MCF 10A (cell line): ENCODE measurements at regions not wholly inside any gene's neighbourhood (a gene's known extent, or its start where the extent isn't known, plus 50 kb on each side); places are given as distances from the start of the nearest gene placed in this dataset.

ENCODE experiments used
- BruUV-seq: library from RNA; stranded (reverse); fragments of 400-500 nt; replicated peaks from 2 replicates; lab custom pipeline; 2021; lab: Mats Ljungman, UMichigan
- CTCF ChIA-PET: fragments of 300-600 bp; sonication (Branson Sonifier 250); formaldehyde crosslinking; extraction: SDS; loops from one replicate; lab custom pipeline; 2021; ENCODE audit warnings: antibody characterized with exemption, inconsistent platforms; lab: Yijun Ruan, JAX
- POLR2A ChIA-PET: fragments of 300-600, 350-650 bp; sonication (Branson Sonifier 250); formaldehyde crosslinking; extraction: SDS; loops from one replicate; lab custom pipeline; 2020; ENCODE audit warnings: antibody characterized with exemption, inconsistent platforms; lab: Yijun Ruan, JAX
- DNase-seq: peaks from one replicate; pipeline ENCODE4 v3.0.0-alpha.2; 2018; ENCODE audit not compliant: unreplicated experiment
- H3K27ac Mint-ChIP-seq: one replicate; pipeline ENCODE4 v1.8.0; 2022; ENCODE audit warnings: mild to moderate bottlenecking, low read depth, mixed read lengths; ENCODE audit not compliant: unreplicated experiment
- H3K27me3 Mint-ChIP-seq: one replicate; pipeline ENCODE4 v1.8.0; 2022; ENCODE audit warnings: mixed read lengths; ENCODE audit not compliant: insufficient read depth, unreplicated experiment
- H3K36me3 Mint-ChIP-seq: one replicate; pipeline ENCODE4 v1.8.0; 2022; ENCODE audit warnings: mild to moderate bottlenecking, moderate library complexity, mixed read lengths; ENCODE audit not compliant: insufficient read depth, unreplicated experiment
- H3K4me1 Mint-ChIP-seq: one replicate; pipeline ENCODE4 v1.8.0; 2022; ENCODE audit warnings: mixed read lengths; ENCODE audit not compliant: insufficient read depth, unreplicated experiment
- H3K4me3 Mint-ChIP-seq: one replicate; pipeline ENCODE4 v1.8.0; 2022; ENCODE audit warnings: mild to moderate bottlenecking, moderate library complexity, mixed read lengths; ENCODE audit not compliant: unreplicated experiment
- H3K9me3 Mint-ChIP-seq: one replicate; pipeline ENCODE4 v1.8.0; 2022; ENCODE audit warnings: mixed read lengths; ENCODE audit not compliant: unreplicated experiment
- CTCF ChIP-seq: fragments of 200-600 bp; IDR thresholded peaks from one replicate; pipeline ENCODE4 v1.8.0; 2022; ENCODE audit warnings: antibody characterized with exemption, mild to moderate bottlenecking; ENCODE audit not compliant: unreplicated experiment
- intact Hi-C: fragments of 100-400 bp; cut with micrococcal nuclease; formaldehyde crosslinking; loops from 2 replicates; pipeline ENCODE4 v1.14.1; 2022

- BruUV-seq = TSS peak; percentile 99
- POLR2A ChIA-PET = interaction anchor here (0.7 to 2.9 kb wide), 4 partner anchors 19 to 227 kb away, joined by 3 to 23 read pairs (median 4); no protein-coding TSS in a partner anchor
- Mint-ChIP-seq H3K36me3 (no peaks in the 10 kb centered on the region), H3K4me1 (no peaks in the 10 kb centered on the region), H3K27me3 (no peaks in the 10 kb centered on the region), H3K27ac (no peak overlapping the region), H3K9me3 (no peaks in the 10 kb centered on the region), H3K4me3 (no peak overlapping the region)
- no peak for TF ChIP-seq CTCF
- intact Hi-C loops = loop anchor here (1.0 to 5.0 kb wide), 2 partner anchors 97 to 135 kb away; no protein-coding TSS in a partner anchor
- peak; percentile 72 for DNase-seq
- CTCF ChIA-PET = no interaction called here
Observed at GRCh38 chr6:133610227-133610840, 278.6 kb upstream of the TCF21 start.

GRCh38 chr6:133610971-133611370 is 277.9 kb upstream of the TCF21 start:
- intact Hi-C loops = loop anchor here (1.0 to 5.0 kb wide), 2 partner anchors 96 to 134 kb away; no protein-coding TSS in a partner anchor

GRCh38 chr6:133612459-133612858 is 276.5 kb upstream of the TCF21 start:
- Mint-ChIP-seq H3K27me3 (no peaks in the 10 kb centered on the region), H3K27ac (no peak overlapping the region), H3K9me3 (peaks cover 11% of the 10 kb centered on the region), H3K4me3 (no peak overlapping the region), H3K36me3 (no peaks in the 10 kb centered on the region), H3K4me1 (peaks cover 6% of the 10 kb centered on the region)
- ChIA-PET POLR2A (interaction anchor here (1.4 to 1.7 kb wide), 2 partner anchors 21 to 304 kb away, joined by 3 to 5 read pairs; no protein-coding TSS in a partner anchor), CTCF (interaction anchor here (0.7 to 1.8 kb wide), 4 partner anchors 11 to 485 kb away, joined by 3 to 8 read pairs (median 4); no protein-coding TSS in a partner anchor)
- intact Hi-C loops = loop anchor here (5.0 kb wide), 1 partner anchor 95 kb away; no protein-coding TSS in a partner anchor
- DNase-seq = no peak
- no TSS peak for BruUV-seq
- TF ChIP-seq CTCF = no peak

More at GRCh38 chr6:133610971-133611370, 277.9 kb upstream of the TCF21 start:
- POLR2A ChIA-PET = interaction anchor here (2.9 kb wide), 1 partner anchor 20 kb away, joined by 23 read pairs; no protein-coding TSS in a partner anchor
- Mint-ChIP-seq H3K27ac (no peak overlapping the region), H3K4me1 (peaks cover 5% of the 10 kb centered on the region), H3K4me3 (no peak overlapping the region), H3K9me3 (peaks cover 6% of the 10 kb centered on the region), H3K36me3 (no peaks in the 10 kb centered on the region), H3K27me3 (no peaks in the 10 kb centered on the region)
- CTCF ChIA-PET = no interaction called here
- BruUV-seq = no TSS peak
- TF ChIP-seq CTCF = no peak
- DNase-seq = no peak

GRCh38 chr6:133613211-133613610 is 275.7 kb upstream of the TCF21 start:
- ChIA-PET POLR2A (interaction anchor here (0.7 to 1.7 kb wide), 4 partner anchors 14 to 1055 kb away, joined by 3 to 5 read pairs (median 3); no protein-coding TSS in a partner anchor), CTCF (interaction anchor here (1.0 to 1.8 kb wide), 5 partner anchors 11 to 943 kb away, joined by 3 to 8 read pairs (median 4); no protein-coding TSS in a partner anchor)
- no peaks in the 10 kb centered on the region for H3K36me3 Mint-ChIP-seq
- H3K27me3 Mint-ChIP-seq = no peaks in the 10 kb centered on the region
- TF ChIP-seq CTCF = no peak
- H3K27ac Mint-ChIP-seq = peak overlapping the region; percentile 76
- BruUV-seq = no TSS peak
- H3K4me3 Mint-ChIP-seq = no peak overlapping the region
- H3K9me3 Mint-ChIP-seq = peaks cover 15% of the 10 kb centered on the region
- H3K4me1 Mint-ChIP-seq = peaks cover 6% of the 10 kb centered on the region
- peak; percentile 43 for DNase-seq
- intact Hi-C loops = loop anchor here (5.0 kb wide), 1 partner anchor 94 kb away; no protein-coding TSS in a partner anchor
